CD14-positive monocyte (primary cell): ENCODE measurements at regions not wholly inside any gene's neighbourhood (a gene's known extent, or its start where the extent isn't known, plus 50 kb on each side); places are given as distances from the start of the nearest gene placed in this dataset.

Experiments
- DNase-seq, 3 donors: peaks; one replicate each; pipeline ENCODE4 v3.0.0-alpha.2; 2011 to 2022
- H2AFZ ChIP-seq: 2 replicates; pipeline ENCODE4 v1.6.0; 2012; ENCODE audit warnings: mild to moderate bottlenecking, low read depth, low read length, inconsistent platforms; ENCODE audit not compliant: insufficient read depth, poor library complexity, severe bottlenecking
- H3K27ac ChIP-seq, 2 donors: 1 replicate in 1 of 2; 2 replicates in 1 of 2; pipeline ENCODE4 v1.5.1; 2012 to 2013; ENCODE audit warnings: low read length in 2 of 2, control low read depth in 1 of 2, inconsistent platforms in 1 of 2, low read depth in 1 of 2, mild to moderate bottlenecking in 1 of 2
- H3K27me3 ChIP-seq, 2 donors: one replicate each; pipeline versions ENCODE4 v1.6.0 to v1.6.1; 2011 to 2013; ENCODE audit warnings: low read length in 2 of 2; ENCODE audit not compliant: control insufficient read depth in 2 of 2, insufficient read depth in 2 of 2
- H3K36me3 ChIP-seq, 2 donors: replicated peaks in 1 of 2; 1 replicate in 1 of 2; 2 replicates in 1 of 2; pipeline versions ENCODE4 v1.5.1 to v1.6.1; 2012 to 2013; ENCODE audit warnings: low read length in 2 of 2, control low read depth in 1 of 2, inconsistent platforms in 1 of 2, mild to moderate bottlenecking in 1 of 2; ENCODE audit not compliant: insufficient read depth in 2 of 2, control insufficient read depth in 1 of 2
- H3K4me1 ChIP-seq, 2 donors: 1 replicate in 1 of 2; 2 replicates in 1 of 2; pipeline versions ENCODE4 v1.5.1 to v1.6.1; 2012 to 2013; ENCODE audit warnings: low read length in 2 of 2, control low read depth in 1 of 2, inconsistent platforms in 1 of 2, mild to moderate bottlenecking in 1 of 2, moderate library complexity in 1 of 2; ENCODE audit not compliant: insufficient read depth in 2 of 2, control insufficient read depth in 1 of 2
- H3K4me2 ChIP-seq: replicated peaks from 2 replicates; pipeline ENCODE3; 2012; ENCODE audit warnings: low read length, moderate library complexity, mild to moderate bottlenecking; ENCODE audit not compliant: poor library complexity, severe bottlenecking; ENCODE audit errors: extremely low read depth
- H3K4me3 ChIP-seq, 3 experiments: fragments of 200-600 bp in 1 of 3; sonication (generic) in 1 of 3; replicated peaks in 1 of 3; 1 replicate in 2 of 3; 2 replicates in 1 of 3; pipeline ENCODE4 v1.5.1; 2011 to 2013; ENCODE audit warnings: low read length in 3 of 3, mild to moderate bottlenecking in 3 of 3, control low read depth in 2 of 3, low read depth in 2 of 3, inconsistent platforms in 1 of 3, moderate library complexity in 1 of 3
- H3K79me2 ChIP-seq: 2 replicates; pipeline ENCODE4 v1.6.0; 2012; ENCODE audit warnings: mild to moderate bottlenecking, control low read depth, inconsistent platforms, low read length, moderate library complexity; ENCODE audit not compliant: insufficient read depth
- H3K9ac ChIP-seq: 2 replicates; pipeline ENCODE4 v1.6.0; 2017; ENCODE audit warnings: low read length, mild to moderate bottlenecking; ENCODE audit not compliant: insufficient read depth, poor library complexity, severe bottlenecking
- H3K9me3 ChIP-seq, 2 donors: replicated peaks in 1 of 2; 1 replicate in 1 of 2; 2 replicates in 1 of 2; pipeline versions ENCODE4 v1.5.1 to v1.6.1; 2012 to 2013; ENCODE audit warnings: low read length in 2 of 2, control low read depth in 1 of 2; ENCODE audit not compliant: control insufficient read depth in 1 of 2, insufficient read depth in 1 of 2
- H4K20me1 ChIP-seq: 2 replicates; pipeline ENCODE4 v1.6.0; 2012; ENCODE audit warnings: mild to moderate bottlenecking, low read length, control low read depth, moderate library complexity; ENCODE audit not compliant: insufficient read depth
- H3K27ac Mint-ChIP-seq, 7 donors: one replicate each; pipeline ENCODE4 v1.8.0; 2020; ENCODE audit warnings: mild to moderate bottlenecking in 7 of 7, mixed read lengths in 7 of 7, moderate library complexity in 6 of 7, inconsistent platforms in 2 of 7
- H3K27me3 Mint-ChIP-seq, 3 donors: one replicate each; pipeline ENCODE4 v1.8.0; 2021 to 2022; ENCODE audit warnings: low read depth in 3 of 3, mild to moderate bottlenecking in 3 of 3, mixed read lengths in 3 of 3, moderate library complexity in 3 of 3, inconsistent platforms in 1 of 3
- H3K36me3 Mint-ChIP-seq, 2 donors: one replicate each; pipeline ENCODE4 v1.8.0; 2020; ENCODE audit warnings: mixed read lengths in 2 of 2, inconsistent platforms in 1 of 2, mild to moderate bottlenecking in 1 of 2
- H3K4me1 Mint-ChIP-seq: one replicate; pipeline ENCODE4 v1.8.0; 2020; ENCODE audit warnings: mild to moderate bottlenecking, mixed read lengths
- H3K4me3 Mint-ChIP-seq, 2 donors: one replicate each; pipeline ENCODE4 v1.8.0; 2020; ENCODE audit warnings: mild to moderate bottlenecking in 2 of 2, mixed read lengths in 2 of 2, moderate library complexity in 1 of 2
- H3K9me3 Mint-ChIP-seq, 7 donors: one replicate each; pipeline ENCODE4 v1.8.0; 2020 to 2022; ENCODE audit warnings: mixed read lengths in 7 of 7, mild to moderate bottlenecking in 6 of 7, moderate library complexity in 6 of 7, inconsistent platforms in 2 of 7
- WGBS: methylation state at CpG from one replicate; pipeline ENCODE4 v1.1.5; 2013; ENCODE audit warnings: missing lambda C conversion rate; ENCODE audit not compliant: insufficient coverage; 5-methylcytosine and 5-hydroxymethylcytosine counted together
- intact Hi-C, 2 donors: fragments of 100-400 bp; cut with micrococcal nuclease; formaldehyde crosslinking; loops; one replicate each; pipeline versions ENCODE4 v1.15.0 to v1.15.1; 2023
- TF ChIP-seq, protein P1 (sequence below): fragments of 200-600 bp; IDR thresholded peaks from one replicate; pipeline ENCODE4 v1.8.0; 2022; ENCODE audit warnings: antibody characterized with exemption, mild to moderate bottlenecking

DNA sequence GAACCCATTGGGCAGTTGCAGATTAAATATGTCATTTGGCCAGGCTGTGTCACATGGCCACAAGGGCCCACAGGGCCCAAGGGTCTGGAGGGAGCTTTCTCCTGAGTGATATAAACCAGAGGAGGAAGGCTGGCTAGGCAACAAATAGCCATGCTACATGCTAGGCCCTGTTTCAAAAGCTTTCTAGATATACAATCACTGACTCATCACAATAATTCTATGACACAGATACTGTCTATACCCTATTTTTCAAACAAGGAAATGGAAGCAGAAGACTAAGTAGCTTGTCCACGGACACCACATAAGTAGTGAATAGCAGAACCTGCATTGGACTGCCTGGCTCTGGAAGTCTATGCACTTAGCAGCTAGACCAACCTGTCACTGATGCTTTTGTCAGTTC, 625.4 kb downstream of the NTRK3 start:
- H3K27me3 Mint-ChIP-seq = peaks cover 0 to 7% (median 4%) of the 10 kb centered on the region in 3 donors
- no peak overlapping the region for H3K4me3 Mint-ChIP-seq
- Histone ChIP-seq H3K4me2 (no peak overlapping the region), H3K36me3 (no peaks in the 10 kb centered on the region), H3K9me3 (no peaks in the 10 kb centered on the region), H4K20me1 (no peaks in the 10 kb centered on the region), H3K4me3 (no peak overlapping the region), H3K27ac (no peak overlapping the region), H3K79me2 (no peaks in the 10 kb centered on the region), H2AFZ (no peak overlapping the region), H3K4me1 (no peaks in the 10 kb centered on the region), H3K9ac (no peak overlapping the region), H3K27me3 (no peaks in the 10 kb centered on the region)
- peaks cover 0 to 3% (median 1%) of the 10 kb centered on the region in 7 donors for H3K9me3 Mint-ChIP-seq
- H3K27ac Mint-ChIP-seq = no peak overlapping the region
- intact Hi-C loops = no loop called here
- no peaks in the 10 kb centered on the region for H3K36me3 Mint-ChIP-seq
- no peak for DNase-seq
- TF ChIP-seq, protein P1, sequence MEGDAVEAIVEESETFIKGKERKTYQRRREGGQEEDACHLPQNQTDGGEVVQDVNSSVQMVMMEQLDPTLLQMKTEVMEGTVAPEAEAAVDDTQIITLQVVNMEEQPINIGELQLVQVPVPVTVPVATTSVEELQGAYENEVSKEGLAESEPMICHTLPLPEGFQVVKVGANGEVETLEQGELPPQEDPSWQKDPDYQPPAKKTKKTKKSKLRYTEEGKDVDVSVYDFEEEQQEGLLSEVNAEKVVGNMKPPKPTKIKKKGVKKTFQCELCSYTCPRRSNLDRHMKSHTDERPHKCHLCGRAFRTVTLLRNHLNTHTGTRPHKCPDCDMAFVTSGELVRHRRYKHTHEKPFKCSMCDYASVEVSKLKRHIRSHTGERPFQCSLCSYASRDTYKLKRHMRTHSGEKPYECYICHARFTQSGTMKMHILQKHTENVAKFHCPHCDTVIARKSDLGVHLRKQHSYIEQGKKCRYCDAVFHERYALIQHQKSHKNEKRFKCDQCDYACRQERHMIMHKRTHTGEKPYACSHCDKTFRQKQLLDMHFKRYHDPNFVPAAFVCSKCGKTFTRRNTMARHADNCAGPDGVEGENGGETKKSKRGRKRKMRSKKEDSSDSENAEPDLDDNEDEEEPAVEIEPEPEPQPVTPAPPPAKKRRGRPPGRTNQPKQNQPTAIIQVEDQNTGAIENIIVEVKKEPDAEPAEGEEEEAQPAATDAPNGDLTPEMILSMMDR = no peak
- WGBS = 82% methylated on average over 1 of the region's 1 CpG
- no peaks in the 10 kb centered on the region for H3K4me1 Mint-ChIP-seq

DNA sequence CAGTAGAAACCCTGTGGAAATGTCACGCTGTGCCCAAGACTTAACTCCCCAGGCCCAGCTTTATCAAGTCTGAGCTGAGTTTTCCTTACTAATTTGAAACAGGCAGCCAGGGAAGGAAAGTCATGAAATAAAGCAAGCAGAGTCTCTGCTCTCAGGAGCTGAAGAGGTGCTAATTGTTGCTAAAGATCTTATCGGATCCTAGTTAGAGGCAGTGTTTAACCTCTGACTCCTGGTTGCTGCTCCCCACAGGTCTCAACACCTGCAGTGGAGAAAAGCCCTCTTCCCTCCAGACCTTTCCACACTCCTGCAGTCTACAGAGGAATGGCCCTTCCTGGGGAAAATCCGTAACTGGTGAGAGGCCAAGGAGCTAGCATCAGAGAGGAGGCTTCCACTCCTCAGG, 628.2 kb downstream of the NTRK3 start:
- no peak for DNase-seq
- Histone ChIP-seq H3K9me3 (no peaks in the 10 kb centered on the region), H3K4me1 (no peaks in the 10 kb centered on the region), H3K4me3 (no peak overlapping the region), H3K36me3 (no peaks in the 10 kb centered on the region), H3K27me3 (no peaks in the 10 kb centered on the region), H3K4me2 (no peak overlapping the region), H3K79me2 (no peaks in the 10 kb centered on the region), H3K9ac (no peak overlapping the region), H2AFZ (no peak overlapping the region), H4K20me1 (no peaks in the 10 kb centered on the region), H3K27ac (no peak overlapping the region)
- Mint-ChIP-seq H3K4me1 (no peaks in the 10 kb centered on the region), H3K27me3 (peaks cover 0 to 10% (median 4%) of the 10 kb centered on the region in 3 donors), H3K4me3 (peak overlapping the region in 1 of 2 donors; percentile 29), H3K27ac (peak overlapping the region in 1 of 7 donors; percentile 36), H3K36me3 (no peaks in the 10 kb centered on the region), H3K9me3 (peaks cover 0 to 3% (median 2%) of the 10 kb centered on the region in 7 donors)
- WGBS = 76% methylated on average over 2 of the region's 3 CpGs
- TF ChIP-seq, protein P1 = no peak
- intact Hi-C loops = no loop called here
